Transverse colon (tissue), 4 donors: ENCODE measurements at regions not wholly inside any gene's neighbourhood (a gene's known extent, or its start where the extent isn't known, plus 50 kb on each side); places are given as distances from the start of the nearest gene placed in this dataset.

Experiments
- DNase-seq: peaks from one replicate; pipeline ENCODE4 v3.0.0-alpha.2; 2019
- H3K27ac ChIP-seq, 4 donors: fragments of 200-600 bp; sonication (generic); 2 replicates each; pipeline ENCODE4 v1.5.1; 2016 to 2018; ENCODE audit warnings: inconsistent platforms in 4 of 4
- H3K27me3 ChIP-seq: fragments of 200-600 bp; sonication (generic); 2 replicates; pipeline ENCODE4 v1.5.1; 2017; ENCODE audit warnings: inconsistent platforms
- H3K36me3 ChIP-seq, 4 donors: fragments of 200-600 bp; sonication (generic); 2 replicates each; pipeline ENCODE4 v1.5.1; 2017 to 2019; ENCODE audit warnings: inconsistent platforms in 4 of 4
- H3K4me1 ChIP-seq, 4 donors: fragments of 200-600 bp; sonication (generic); 2 replicates each; pipeline ENCODE4 v1.5.1; 2017 to 2020; ENCODE audit warnings: inconsistent platforms in 4 of 4
- H3K4me3 ChIP-seq, 4 donors: fragments of 200-600 bp; sonication (generic); 1 replicate in 1 of 4; 2 replicates in 3 of 4; pipeline versions ENCODE4 v1.5.1 to v1.6.1; 2017 to 2019; ENCODE audit warnings: inconsistent platforms in 4 of 4
- H3K9me3 ChIP-seq, 2 donors: fragments of 200-600 bp; sonication (generic); 2 replicates each; pipeline ENCODE4 v1.5.1; 2017 to 2019; ENCODE audit warnings: inconsistent platforms in 2 of 2
- EP300 ChIP-seq: sonication (generic); formaldehyde crosslinking; IDR thresholded peaks from one replicate; pipeline ENCODE4 v1.6.1; 2017; ENCODE audit warnings: antibody characterized with exemption, low read depth
- POLR2A ChIP-seq: fragments of 450-650 bp; IDR thresholded peaks from one replicate; pipeline ENCODE4 v1.6.1; 2016; ENCODE audit warnings: antibody characterized with exemption, mild to moderate bottlenecking, moderate library complexity
- POLR2AphosphoS5 ChIP-seq, 3 donors: sonication (generic); formaldehyde crosslinking; IDR thresholded peaks; one replicate each; pipeline ENCODE4 v1.6.1; 2016; ENCODE audit warnings: antibody characterized with exemption in 3 of 3
- WGBS, 2 donors: methylation state at CpG; one replicate each; pipeline ENCODE4 v1.1.5; 2018; ENCODE audit warnings: low coverage in 1 of 2; 5-methylcytosine and 5-hydroxymethylcytosine counted together
- in situ Hi-C, 4 donors: fragments of 200-750 bp; cut with MboI; loops; one replicate each; pipeline versions ENCODE4 v1.15.0 to v1.15.1; 2017; ENCODE audit warnings: low sequenced_read_pairs in 3 of 4, low pct_ligation_motif_present in 1 of 4, low pct_unique_long_range_greater_than_20kb in 1 of 4
- intact Hi-C: fragments of 100-400 bp; cut with DNase I; formaldehyde crosslinking; loops from one replicate; pipeline ENCODE4 v1.15.1; 2023; ENCODE audit warnings: low total_unique reads
- TF ChIP-seq, protein P1 (sequence below), 5 experiments: fragments of 200-600 bp in 3 of 5; fragments of 450-650 bp in 2 of 5; sonication (generic) in 3 of 5; IDR thresholded peaks; 1 replicate in 2 of 5; 2 replicates in 3 of 5; pipeline ENCODE4 v1.5.1; 2016 to 2017; ENCODE audit warnings: antibody characterized with exemption in 5 of 5, inconsistent platforms in 3 of 5, mild to moderate bottlenecking in 2 of 5, moderate library complexity in 1 of 5

DNA sequence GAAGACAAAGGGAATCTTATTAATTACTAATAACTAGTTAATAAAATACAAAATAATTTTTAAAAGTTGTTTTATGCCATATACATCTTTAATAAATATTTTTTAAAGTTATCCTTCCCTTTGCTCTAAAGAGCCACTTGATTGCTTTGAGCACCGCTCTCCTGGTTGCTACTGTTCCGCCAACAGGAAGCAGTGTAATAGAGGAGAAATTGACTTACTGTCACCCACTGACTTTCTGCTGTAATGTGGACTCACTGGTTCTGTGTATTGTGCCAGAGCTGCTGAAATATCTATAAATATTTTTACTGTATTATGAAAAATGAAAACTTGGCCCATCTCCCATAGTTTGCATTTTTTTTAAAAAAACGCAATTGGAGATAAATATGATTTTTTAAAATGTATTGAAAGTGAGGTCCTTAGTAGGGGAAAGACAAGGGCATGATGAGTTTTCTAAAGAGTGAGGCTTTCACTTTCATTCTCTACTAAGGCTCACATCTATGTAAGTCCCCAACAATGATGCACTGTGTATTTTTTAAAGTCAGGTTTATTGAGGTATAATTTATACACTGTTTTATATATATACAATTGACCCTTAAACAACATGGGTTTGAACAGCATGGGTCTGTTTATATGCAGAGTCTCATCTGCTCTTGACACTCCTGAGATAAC lies 100.5 kb downstream of the NPY start:
- Histone ChIP-seq H3K4me3 (no peak overlapping the region), H3K9me3 (no peaks in the 10 kb centered on the region), H3K27ac (no peak overlapping the region), H3K27me3 (no peaks in the 10 kb centered on the region), H3K36me3 (no peaks in the 10 kb centered on the region), H3K4me1 (no peaks in the 10 kb centered on the region)
- 73 to 75% methylated on average over 3 of the region's 3 CpGs for WGBS, 2 donors
- DNase-seq, result no peak
- in situ Hi-C loops, result no loop called here
- TF ChIP-seq, protein P1, sequence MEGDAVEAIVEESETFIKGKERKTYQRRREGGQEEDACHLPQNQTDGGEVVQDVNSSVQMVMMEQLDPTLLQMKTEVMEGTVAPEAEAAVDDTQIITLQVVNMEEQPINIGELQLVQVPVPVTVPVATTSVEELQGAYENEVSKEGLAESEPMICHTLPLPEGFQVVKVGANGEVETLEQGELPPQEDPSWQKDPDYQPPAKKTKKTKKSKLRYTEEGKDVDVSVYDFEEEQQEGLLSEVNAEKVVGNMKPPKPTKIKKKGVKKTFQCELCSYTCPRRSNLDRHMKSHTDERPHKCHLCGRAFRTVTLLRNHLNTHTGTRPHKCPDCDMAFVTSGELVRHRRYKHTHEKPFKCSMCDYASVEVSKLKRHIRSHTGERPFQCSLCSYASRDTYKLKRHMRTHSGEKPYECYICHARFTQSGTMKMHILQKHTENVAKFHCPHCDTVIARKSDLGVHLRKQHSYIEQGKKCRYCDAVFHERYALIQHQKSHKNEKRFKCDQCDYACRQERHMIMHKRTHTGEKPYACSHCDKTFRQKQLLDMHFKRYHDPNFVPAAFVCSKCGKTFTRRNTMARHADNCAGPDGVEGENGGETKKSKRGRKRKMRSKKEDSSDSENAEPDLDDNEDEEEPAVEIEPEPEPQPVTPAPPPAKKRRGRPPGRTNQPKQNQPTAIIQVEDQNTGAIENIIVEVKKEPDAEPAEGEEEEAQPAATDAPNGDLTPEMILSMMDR (IDR thresholded peaks at IDR 0.05), result no peak
- TF ChIP-seq POLR2A (no peak), POLR2AphosphoS5 (IDR thresholded peaks at IDR 0.05) (no peak), EP300 (no peak)
- intact Hi-C loops, result no loop called here

DNA sequence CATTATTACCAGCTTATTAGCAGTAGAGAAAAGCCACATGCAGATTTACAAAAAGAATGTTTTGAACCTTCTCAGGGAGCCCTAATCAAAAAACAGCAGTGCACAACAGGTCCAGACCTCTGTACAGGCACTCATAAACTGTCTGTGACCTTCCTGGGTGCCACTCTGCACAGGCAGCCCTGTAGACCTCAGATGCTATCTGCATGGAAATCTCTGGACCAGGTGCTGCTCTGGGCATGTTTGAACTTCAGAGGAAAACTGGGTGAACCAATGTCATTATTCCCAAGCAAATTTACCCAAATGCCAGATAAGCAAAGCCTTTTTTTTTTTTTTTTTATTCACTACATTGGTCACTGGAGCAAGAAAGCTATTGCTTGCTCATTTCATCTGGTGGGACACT lies 104.2 kb downstream of the NPY start:
- H3K27ac ChIP-seq, result no peak overlapping the region
- in situ Hi-C loops, result no loop called here

DNA sequence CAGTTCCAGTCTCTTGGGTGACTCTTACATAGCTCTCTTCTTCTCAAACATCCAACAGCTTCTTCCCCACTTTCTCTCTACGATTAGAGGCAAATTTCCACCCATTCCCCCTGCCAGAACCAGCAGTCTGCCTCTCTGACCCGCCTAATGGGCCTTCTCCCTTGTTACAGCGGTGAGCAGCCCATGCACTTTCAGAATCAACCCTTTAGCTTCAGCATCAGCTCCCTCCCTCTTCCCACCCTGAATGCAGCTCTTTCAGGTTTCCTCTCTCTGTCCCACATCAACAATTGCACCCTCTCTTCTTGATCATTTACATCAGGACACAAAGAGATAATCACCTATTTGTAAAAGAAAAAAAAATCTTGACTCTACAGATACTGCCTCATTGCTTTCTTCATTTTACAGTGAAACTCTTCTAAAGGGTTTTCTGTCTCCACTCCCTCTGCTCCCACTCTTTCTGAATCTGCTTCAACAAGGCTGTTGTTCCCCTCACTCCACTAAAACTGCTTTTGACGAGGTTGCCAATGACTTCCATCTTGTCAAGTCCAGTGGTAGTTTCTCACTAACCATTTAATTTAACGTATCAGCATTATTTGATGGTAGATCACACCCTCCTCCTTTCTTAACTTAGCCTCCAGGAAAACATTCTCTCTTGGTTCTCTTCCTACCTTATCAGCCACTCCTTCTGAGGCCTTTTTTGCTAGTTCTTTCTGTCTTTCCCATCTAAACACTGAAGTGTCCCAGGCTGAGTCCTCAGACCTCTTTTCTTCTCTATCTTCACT lies 106.6 kb downstream of the NPY start:
- no peaks in the 10 kb centered on the region for H3K27me3 ChIP-seq
- intact Hi-C loops (no loop called here), in situ Hi-C loops (no loop called here)
- no peak overlapping the region for H3K4me3 ChIP-seq
- H3K36me3 ChIP-seq, result no peaks in the 10 kb centered on the region
- TF ChIP-seq POLR2AphosphoS5 (IDR thresholded peaks at IDR 0.05) (no peak), POLR2A (no peak), EP300 (no peak)
- TF ChIP-seq, protein P1 (IDR thresholded peaks at IDR 0.05), result no peak
- no peak for DNase-seq
- 78 to 87% methylated on average over 4 to 5 of the region's 5 CpGs for WGBS, 2 donors
- no peaks in the 10 kb centered on the region for H3K4me1 ChIP-seq
- H3K27ac ChIP-seq, result no peak overlapping the region
- H3K9me3 ChIP-seq, result no peaks in the 10 kb centered on the region

More for the DNA sequence above, 104.2 kb downstream of the NPY start:
- Histone ChIP-seq H3K4me1 (no peaks in the 10 kb centered on the region), H3K4me3 (no peak overlapping the region), H3K9me3 (no peaks in the 10 kb centered on the region), H3K36me3 (no peaks in the 10 kb centered on the region), H3K27me3 (no peaks in the 10 kb centered on the region)
- intact Hi-C loops, result no loop called here
- TF ChIP-seq, protein P1 (IDR thresholded peaks at IDR 0.05), result no peak
- TF ChIP-seq POLR2AphosphoS5 (IDR thresholded peaks at IDR 0.05) (no peak), POLR2A (no peak), EP300 (no peak)
- DNase-seq, result no peak

DNA sequence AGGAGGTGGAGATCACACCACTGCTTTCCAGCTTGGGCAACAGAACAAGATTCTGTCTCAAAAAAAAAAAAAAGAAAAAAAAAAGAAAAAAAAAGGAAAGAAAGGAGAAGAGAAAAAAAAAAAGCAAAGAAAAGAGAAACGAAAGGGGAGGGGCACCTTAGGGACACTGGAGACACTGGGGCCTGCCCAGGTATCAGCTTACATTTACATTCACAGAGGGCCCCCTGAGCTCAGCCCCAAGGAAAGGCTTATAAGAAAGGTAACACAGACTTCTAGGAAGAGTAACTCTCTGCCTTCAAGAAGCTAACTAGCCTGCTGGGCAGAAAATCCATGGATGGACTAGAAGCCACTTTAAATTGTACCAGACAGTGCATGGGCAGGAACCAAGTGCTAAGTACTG lies 108.8 kb downstream of the NPY start:
- no peak overlapping the region for H3K4me3 ChIP-seq
- no peak for TF ChIP-seq EP300
- no peak for TF ChIP-seq POLR2A
- TF ChIP-seq, protein P1 (IDR thresholded peaks at IDR 0.05), result no peak
- no peak for TF ChIP-seq POLR2AphosphoS5 (IDR thresholded peaks at IDR 0.05)
- H3K9me3 ChIP-seq, result no peaks in the 10 kb centered on the region
- no peaks in the 10 kb centered on the region for H3K27me3 ChIP-seq
- no peak overlapping the region for H3K27ac ChIP-seq
- no peaks in the 10 kb centered on the region for H3K36me3 ChIP-seq
- no peak for DNase-seq
- intact Hi-C loops (no loop called here), in situ Hi-C loops (no loop called here)
- 30 to 67% methylated on average over 1 of the region's 1 CpG for WGBS, 2 donors
- no peaks in the 10 kb centered on the region for H3K4me1 ChIP-seq
